Lower leg skin (tissue), 3 donors: ENCODE measurements at regions not wholly inside any gene's neighbourhood (a gene's known extent, or its start where the extent isn't known, plus 50 kb on each side); places are given as distances from the start of the nearest gene placed in this dataset.

Experiments
- POLR2A ChIP-seq, 2 donors: fragments of 450-650 bp; IDR thresholded peaks; one replicate each; pipeline ENCODE4 v1.6.1; 2016 to 2017; ENCODE audit warnings: antibody characterized with exemption in 2 of 2, mild to moderate bottlenecking in 1 of 2, moderate library complexity in 1 of 2
- TF ChIP-seq, protein P1 (sequence below), 3 donors: fragments of 450-650 bp; IDR thresholded peaks; one replicate each; pipeline ENCODE4 v1.5.1; 2016; ENCODE audit warnings: antibody characterized with exemption in 3 of 3, mild to moderate bottlenecking in 3 of 3, moderate library complexity in 2 of 3

DNA sequence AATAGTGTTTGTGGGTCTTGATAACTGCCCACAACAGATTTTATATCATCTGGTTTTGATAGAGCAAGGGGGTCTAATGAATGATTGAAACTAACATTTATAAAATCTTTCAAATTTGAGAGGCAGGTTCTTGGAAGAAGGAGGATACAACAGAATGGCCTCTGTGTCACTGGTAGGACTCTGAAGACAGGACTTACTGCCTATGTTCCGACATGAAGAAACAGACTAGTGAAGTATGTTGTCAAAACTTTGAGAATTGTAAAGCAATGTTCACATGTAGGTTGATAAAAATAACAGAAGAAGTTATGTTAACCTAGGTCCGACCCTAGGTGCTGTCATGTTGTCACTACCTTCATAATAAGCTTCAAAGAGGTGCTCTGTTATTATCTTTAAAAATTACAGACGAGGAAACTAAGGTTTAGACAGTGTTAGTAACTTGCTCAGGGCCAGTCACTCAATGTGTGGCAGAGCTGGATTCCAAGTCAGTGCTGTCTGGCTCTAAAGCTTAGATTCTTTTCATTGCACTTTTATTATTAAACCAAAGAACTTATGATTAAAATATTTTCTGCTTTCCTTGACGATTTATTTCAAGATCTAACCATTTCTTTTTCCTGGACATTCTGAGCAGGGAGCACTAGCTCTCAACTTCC is 146.2 kb downstream of the RPIA start:
- TF ChIP-seq, protein P1, sequence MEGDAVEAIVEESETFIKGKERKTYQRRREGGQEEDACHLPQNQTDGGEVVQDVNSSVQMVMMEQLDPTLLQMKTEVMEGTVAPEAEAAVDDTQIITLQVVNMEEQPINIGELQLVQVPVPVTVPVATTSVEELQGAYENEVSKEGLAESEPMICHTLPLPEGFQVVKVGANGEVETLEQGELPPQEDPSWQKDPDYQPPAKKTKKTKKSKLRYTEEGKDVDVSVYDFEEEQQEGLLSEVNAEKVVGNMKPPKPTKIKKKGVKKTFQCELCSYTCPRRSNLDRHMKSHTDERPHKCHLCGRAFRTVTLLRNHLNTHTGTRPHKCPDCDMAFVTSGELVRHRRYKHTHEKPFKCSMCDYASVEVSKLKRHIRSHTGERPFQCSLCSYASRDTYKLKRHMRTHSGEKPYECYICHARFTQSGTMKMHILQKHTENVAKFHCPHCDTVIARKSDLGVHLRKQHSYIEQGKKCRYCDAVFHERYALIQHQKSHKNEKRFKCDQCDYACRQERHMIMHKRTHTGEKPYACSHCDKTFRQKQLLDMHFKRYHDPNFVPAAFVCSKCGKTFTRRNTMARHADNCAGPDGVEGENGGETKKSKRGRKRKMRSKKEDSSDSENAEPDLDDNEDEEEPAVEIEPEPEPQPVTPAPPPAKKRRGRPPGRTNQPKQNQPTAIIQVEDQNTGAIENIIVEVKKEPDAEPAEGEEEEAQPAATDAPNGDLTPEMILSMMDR (IDR thresholded peaks at IDR 0.05): no peak
- no peak for TF ChIP-seq POLR2A (IDR thresholded peaks at IDR 0.05)
